ENCODE measurements at regions not wholly inside any gene's neighbourhood (a gene's known extent, or its start where the extent isn't known, plus 50 kb on each side); places are given as distances from the start of the nearest gene placed in this dataset.

DNA sequence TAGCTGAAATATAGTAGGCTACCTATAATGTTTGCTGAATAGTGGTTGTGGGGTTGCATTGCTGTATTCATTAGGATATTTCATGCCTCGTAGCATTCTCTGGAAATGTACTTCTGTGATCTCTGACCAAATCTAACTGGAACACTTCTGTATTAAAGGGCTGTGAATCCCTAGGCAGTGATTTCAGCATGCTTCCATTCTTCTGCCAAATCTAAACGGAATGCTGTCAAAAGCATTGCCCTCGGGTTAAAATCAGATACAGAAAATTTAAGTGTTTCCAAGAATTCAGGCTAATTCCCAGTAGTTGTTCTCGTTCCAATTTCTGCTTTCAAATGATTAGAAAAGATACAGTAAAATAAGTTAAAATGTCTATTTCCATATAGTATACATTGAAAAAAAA lies 1847.5 kb upstream of the IGFBP7 start:
- ChIA-PET POLR2A (ENCODE audit: unreplicated experiment) (no interaction called here), CTCF (no interaction called here)
- BruUV-seq (replicated peaks): no TSS peak
- intact Hi-C loops (cut with micrococcal nuclease): no loop called here
- H3K9ac ChIP-seq (ENCODE audit: low read length): no peak overlapping the region
- no peaks in the 10 kb centered on the region for H3K36me3 ChIP-seq (ENCODE audit: low read depth, low read length)
- H3K79me2 ChIP-seq (ENCODE audit: low read length): no peaks in the 10 kb centered on the region
- no peaks in the 10 kb centered on the region for H3K9me2 ChIP-seq (replicated peaks; ENCODE audit: low read length)
- no peaks in the 10 kb centered on the region for H4K20me1 ChIP-seq (ENCODE audit: low read length)
- H3K4me3 ChIP-seq (ENCODE audit: low read length): no peak overlapping the region
- H2AFZ ChIP-seq (ENCODE audit: low read length): 0 out of 2 replicates have a peak overlapping the region, but pooled peaks have one; percentile 1
- no peaks in the 10 kb centered on the region for H3K9me3 ChIP-seq (ENCODE audit: low read length)
- no peak overlapping the region for H3K27ac ChIP-seq (ENCODE audit: low read length)
- no peak overlapping the region for H3K4me2 ChIP-seq (ENCODE audit: low read length)
- no peaks in the 10 kb centered on the region for H3F3A ChIP-seq (ENCODE audit: low read length, unreplicated experiment)
- ATAC-seq (no peak), DNase-seq (no peak)
- no peaks in the 10 kb centered on the region for H3K27me3 ChIP-seq (ENCODE audit: low read length)
- H3K4me1 ChIP-seq (ENCODE audit: insufficient read depth, low read length): no peaks in the 10 kb centered on the region
- TF ChIP-seq EZH2phosphoT487 (IDR thresholded peaks at IDR 0.05; ENCODE audit: borderline replicate concordance, low read length): no peak
- TF ChIP-seq, protein P1, sequence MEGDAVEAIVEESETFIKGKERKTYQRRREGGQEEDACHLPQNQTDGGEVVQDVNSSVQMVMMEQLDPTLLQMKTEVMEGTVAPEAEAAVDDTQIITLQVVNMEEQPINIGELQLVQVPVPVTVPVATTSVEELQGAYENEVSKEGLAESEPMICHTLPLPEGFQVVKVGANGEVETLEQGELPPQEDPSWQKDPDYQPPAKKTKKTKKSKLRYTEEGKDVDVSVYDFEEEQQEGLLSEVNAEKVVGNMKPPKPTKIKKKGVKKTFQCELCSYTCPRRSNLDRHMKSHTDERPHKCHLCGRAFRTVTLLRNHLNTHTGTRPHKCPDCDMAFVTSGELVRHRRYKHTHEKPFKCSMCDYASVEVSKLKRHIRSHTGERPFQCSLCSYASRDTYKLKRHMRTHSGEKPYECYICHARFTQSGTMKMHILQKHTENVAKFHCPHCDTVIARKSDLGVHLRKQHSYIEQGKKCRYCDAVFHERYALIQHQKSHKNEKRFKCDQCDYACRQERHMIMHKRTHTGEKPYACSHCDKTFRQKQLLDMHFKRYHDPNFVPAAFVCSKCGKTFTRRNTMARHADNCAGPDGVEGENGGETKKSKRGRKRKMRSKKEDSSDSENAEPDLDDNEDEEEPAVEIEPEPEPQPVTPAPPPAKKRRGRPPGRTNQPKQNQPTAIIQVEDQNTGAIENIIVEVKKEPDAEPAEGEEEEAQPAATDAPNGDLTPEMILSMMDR (conservative IDR thresholded peaks at IDR 0.05; ENCODE audit: low read depth, low read length): no peak
- no peak for TF ChIP-seq EZH2 (IDR thresholded peaks at IDR 0.05; ENCODE audit: low read length, unreplicated experiment)

DNA sequence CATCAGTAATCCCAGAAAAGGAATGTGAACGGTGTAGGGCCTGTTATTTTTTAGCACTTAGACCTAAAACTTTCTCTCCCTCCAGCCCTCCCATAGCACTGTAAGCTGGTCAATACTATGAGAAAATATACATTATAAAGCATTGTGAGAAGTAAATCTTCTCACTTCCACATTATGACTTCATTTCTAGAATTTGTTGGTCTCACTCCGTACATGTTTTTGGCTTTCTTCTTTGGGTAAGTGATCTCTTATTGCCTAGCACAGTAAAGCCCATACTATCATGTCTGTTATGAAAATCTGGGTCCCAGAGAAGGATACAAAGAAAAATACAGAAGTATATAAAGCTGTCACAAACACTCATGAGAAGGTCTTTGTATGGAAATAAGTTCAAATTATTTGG lies 1851.1 kb upstream of the IGFBP7 start:
- DNase-seq: no peak
- H3K4me1 ChIP-seq (ENCODE audit: insufficient read depth, low read length): no peaks in the 10 kb centered on the region
- H4K20me1 ChIP-seq (ENCODE audit: low read length): no peaks in the 10 kb centered on the region
- no peak overlapping the region for H3K9ac ChIP-seq (ENCODE audit: low read length)
- ChIA-PET POLR2A (ENCODE audit: unreplicated experiment) (no interaction called here), CTCF (no interaction called here)
- H3K27ac ChIP-seq (ENCODE audit: low read length): no peak overlapping the region
- no peaks in the 10 kb centered on the region for H3K27me3 ChIP-seq (ENCODE audit: low read length)
- TF ChIP-seq, protein P1 (conservative IDR thresholded peaks at IDR 0.05; ENCODE audit: low read depth, low read length): no peak
- H3K79me2 ChIP-seq (ENCODE audit: low read length): no peaks in the 10 kb centered on the region
- no peaks in the 10 kb centered on the region for H3K9me2 ChIP-seq (replicated peaks; ENCODE audit: low read length)
- H2AFZ ChIP-seq (ENCODE audit: low read length): no peak overlapping the region
- no peaks in the 10 kb centered on the region for H3K9me3 ChIP-seq (ENCODE audit: low read length)
- H3K4me3 ChIP-seq (ENCODE audit: low read length): no peak overlapping the region
- no peaks in the 10 kb centered on the region for H3K36me3 ChIP-seq (ENCODE audit: low read depth, low read length)
- intact Hi-C loops (cut with micrococcal nuclease): no loop called here
- H3F3A ChIP-seq (ENCODE audit: low read length, unreplicated experiment): no peaks in the 10 kb centered on the region
- ATAC-seq: no peak
- BruUV-seq (replicated peaks): no TSS peak
- H3K4me2 ChIP-seq (ENCODE audit: low read length): no peak overlapping the region

- no peak overlapping the region for H3K9ac ChIP-seq (ENCODE audit: low read length)
- H3K4me3 ChIP-seq (ENCODE audit: low read length): no peak overlapping the region
- no peaks in the 10 kb centered on the region for H3K4me1 ChIP-seq (ENCODE audit: insufficient read depth, low read length)
- ChIA-PET POLR2A (ENCODE audit: unreplicated experiment) (no interaction called here), CTCF (no interaction called here)
- TF ChIP-seq, protein P1 (conservative IDR thresholded peaks at IDR 0.05; ENCODE audit: low read depth, low read length): no peak
- TF ChIP-seq EZH2 (IDR thresholded peaks at IDR 0.05; ENCODE audit: low read length, unreplicated experiment) (no peak), EZH2phosphoT487 (IDR thresholded peaks at IDR 0.05; ENCODE audit: borderline replicate concordance, low read length) (no peak)
- H4K20me1 ChIP-seq (ENCODE audit: low read length): no peaks in the 10 kb centered on the region
- H3K36me3 ChIP-seq (ENCODE audit: low read depth, low read length): no peaks in the 10 kb centered on the region
- H2AFZ ChIP-seq (ENCODE audit: low read length): no peak overlapping the region
- no peak for DNase-seq
- no TSS peak for BruUV-seq (replicated peaks)
- H3K27ac ChIP-seq (ENCODE audit: low read length): no peak overlapping the region
- intact Hi-C loops (cut with micrococcal nuclease): no loop called here
- H3K9me3 ChIP-seq (ENCODE audit: low read length): no peaks in the 10 kb centered on the region
- H3K79me2 ChIP-seq (ENCODE audit: low read length): no peaks in the 10 kb centered on the region
- H3K4me2 ChIP-seq (ENCODE audit: low read length): no peak overlapping the region
- no peak for ATAC-seq
- H3F3A ChIP-seq (ENCODE audit: low read length, unreplicated experiment): no peaks in the 10 kb centered on the region
- no peaks in the 10 kb centered on the region for H3K9me2 ChIP-seq (replicated peaks; ENCODE audit: low read length)
- no peaks in the 10 kb centered on the region for H3K27me3 ChIP-seq (ENCODE audit: low read length)
Measured at GRCh38 chr4:58961925-58962324, 1851.7 kb upstream of the IGFBP7 start.

Measured in PC-3 (cell line).